Nephron progenitor cell (in vitro differentiated cells): ENCODE measurements at regions not wholly inside any gene's neighbourhood (a gene's known extent, or its start where the extent isn't known, plus 50 kb on each side); places are given as distances from the start of the nearest gene placed in this dataset.

ENCODE experiments used
- DNase-seq: peaks from one replicate; pipeline ENCODE4 v3.0.0; 2021
- H3K27ac Mint-ChIP-seq: 2 replicates; pipeline ENCODE4 v1.8.0; 2021; ENCODE audit warnings: mild to moderate bottlenecking, moderate library complexity, mixed read lengths
- H3K27me3 Mint-ChIP-seq: 2 replicates; pipeline ENCODE4 v1.8.0; 2021; ENCODE audit warnings: mild to moderate bottlenecking, low read depth, mixed read lengths; ENCODE audit not compliant: poor library complexity
- H3K36me3 Mint-ChIP-seq: 2 replicates; pipeline ENCODE4 v1.8.0; 2021; ENCODE audit warnings: low read depth, mixed read lengths
- H3K4me1 Mint-ChIP-seq: 2 replicates; pipeline ENCODE4 v1.8.0; 2021; ENCODE audit warnings: mixed read lengths
- H3K4me3 Mint-ChIP-seq: 2 replicates; pipeline ENCODE4 v1.8.0; 2021; ENCODE audit warnings: mild to moderate bottlenecking, moderate library complexity, mixed read lengths
- H3K9me3 Mint-ChIP-seq: 2 replicates; pipeline ENCODE4 v1.8.0; 2021; ENCODE audit warnings: mild to moderate bottlenecking, moderate library complexity, mixed read lengths
- CTCF ChIP-seq: fragments of 200-600 bp; sonication (generic); IDR thresholded peaks from 2 replicates; pipeline ENCODE4 v1.5.0; 2021; ENCODE audit warnings: antibody characterized with exemption

GRCh38 chr4:180207921-180208320, 2035.3 kb upstream of the TENM3 start:
- Mint-ChIP-seq H3K4me1 (no peaks in the 10 kb centered on the region), H3K27me3 (no peaks in the 10 kb centered on the region), H3K4me3 (no peak overlapping the region), H3K27ac (no peak overlapping the region), H3K9me3 (no peaks in the 10 kb centered on the region), H3K36me3 (no peaks in the 10 kb centered on the region)
- no peak for TF ChIP-seq CTCF
- DNase-seq, result no peak

GRCh38 chr4:180217070-180217469, 2026.1 kb upstream of the TENM3 start:
- no peak overlapping the region for H3K4me3 Mint-ChIP-seq
- no peak for TF ChIP-seq CTCF
- H3K4me1 Mint-ChIP-seq, result no peaks in the 10 kb centered on the region
- no peak overlapping the region for H3K27ac Mint-ChIP-seq
- H3K9me3 Mint-ChIP-seq, result peaks cover 16% of the 10 kb centered on the region
- H3K36me3 Mint-ChIP-seq, result no peaks in the 10 kb centered on the region
- no peaks in the 10 kb centered on the region for H3K27me3 Mint-ChIP-seq
- no peak for DNase-seq

GRCh38 chr4:180219080-180219479, 2024.1 kb upstream of the TENM3 start:
- H3K27me3 Mint-ChIP-seq, result no peaks in the 10 kb centered on the region
- no peaks in the 10 kb centered on the region for H3K36me3 Mint-ChIP-seq
- H3K27ac Mint-ChIP-seq, result no peak overlapping the region
- TF ChIP-seq CTCF, result no peak
- DNase-seq, result no peak
- no peaks in the 10 kb centered on the region for H3K4me1 Mint-ChIP-seq
- no peak overlapping the region for H3K4me3 Mint-ChIP-seq
- H3K9me3 Mint-ChIP-seq, result peaks cover 23% of the 10 kb centered on the region

- H3K36me3 Mint-ChIP-seq, result no peaks in the 10 kb centered on the region
- no peak for TF ChIP-seq CTCF
- H3K27me3 Mint-ChIP-seq, result no peaks in the 10 kb centered on the region
- no peak for DNase-seq
- H3K4me3 Mint-ChIP-seq, result no peak overlapping the region
- no peaks in the 10 kb centered on the region for H3K4me1 Mint-ChIP-seq
- no peak overlapping the region for H3K27ac Mint-ChIP-seq
- peaks cover 17% of the 10 kb centered on the region for H3K9me3 Mint-ChIP-seq
These were observed 2017.2 kb upstream of the TENM3 start for GRCh38 chr4:180225977-180226376.

GRCh38 chr4:180234730-180235129, 2008.5 kb upstream of the TENM3 start:
- no peak for TF ChIP-seq CTCF

GRCh38 chr4:180240670-180241069, 2002.5 kb upstream of the TENM3 start:
- no peak overlapping the region for H3K27ac Mint-ChIP-seq
- H3K36me3 Mint-ChIP-seq, result no peaks in the 10 kb centered on the region
- no peaks in the 10 kb centered on the region for H3K4me1 Mint-ChIP-seq
- no peaks in the 10 kb centered on the region for H3K27me3 Mint-ChIP-seq
- TF ChIP-seq CTCF, result no peak
- no peaks in the 10 kb centered on the region for H3K9me3 Mint-ChIP-seq
- no peak for DNase-seq
- no peak overlapping the region for H3K4me3 Mint-ChIP-seq

More at GRCh38 chr4:180234730-180235129, 2008.5 kb upstream of the TENM3 start:
- peak; percentile 10 for DNase-seq
- H3K36me3 Mint-ChIP-seq, result no peaks in the 10 kb centered on the region
- H3K4me1 Mint-ChIP-seq, result no peaks in the 10 kb centered on the region
- no peaks in the 10 kb centered on the region for H3K27me3 Mint-ChIP-seq
- no peaks in the 10 kb centered on the region for H3K9me3 Mint-ChIP-seq
- H3K4me3 Mint-ChIP-seq, result no peak overlapping the region
- H3K27ac Mint-ChIP-seq, result no peak overlapping the region
